AG04449 (cell line): ENCODE measurements at regions not wholly inside any gene's neighbourhood (a gene's known extent, or its start where the extent isn't known, plus 50 kb on each side); places are given as distances from the start of the nearest gene placed in this dataset.

Experiments used
- CTCF ChIA-PET: fragments of 350-600 bp; formaldehyde crosslinking; extraction: SDS; loops from one replicate; lab custom pipeline; 2021; ENCODE audit warnings: antibody characterized with exemption; lab: Yijun Ruan, JAX
- POLR2A ChIA-PET: fragments of 400-600, 350-600 bp; formaldehyde crosslinking; extraction: SDS; loops from one replicate; lab custom pipeline; 2020; ENCODE audit warnings: antibody characterized with exemption, inconsistent platforms; lab: Yijun Ruan, JAX
- DNase-seq: peaks from one replicate; pipeline ENCODE4 v3.0.0-alpha.2; 2010; ENCODE audit warnings: low read depth, low spot score
- H3K4me3 ChIP-seq: 2 replicates; pipeline ENCODE4 v1.5.1; 2011; ENCODE audit warnings: low read depth, mild to moderate bottlenecking, control low read depth, low read length
- TF ChIP-seq, protein P1 (sequence below): IDR thresholded peaks from one replicate; pipeline ENCODE4 v1.5.1; 2011; ENCODE audit warnings: mild to moderate bottlenecking, moderate library complexity, low read length, control low read depth, inconsistent platforms; ENCODE audit not compliant: insufficient read depth; ENCODE audit errors: missing control alignments

DNA sequence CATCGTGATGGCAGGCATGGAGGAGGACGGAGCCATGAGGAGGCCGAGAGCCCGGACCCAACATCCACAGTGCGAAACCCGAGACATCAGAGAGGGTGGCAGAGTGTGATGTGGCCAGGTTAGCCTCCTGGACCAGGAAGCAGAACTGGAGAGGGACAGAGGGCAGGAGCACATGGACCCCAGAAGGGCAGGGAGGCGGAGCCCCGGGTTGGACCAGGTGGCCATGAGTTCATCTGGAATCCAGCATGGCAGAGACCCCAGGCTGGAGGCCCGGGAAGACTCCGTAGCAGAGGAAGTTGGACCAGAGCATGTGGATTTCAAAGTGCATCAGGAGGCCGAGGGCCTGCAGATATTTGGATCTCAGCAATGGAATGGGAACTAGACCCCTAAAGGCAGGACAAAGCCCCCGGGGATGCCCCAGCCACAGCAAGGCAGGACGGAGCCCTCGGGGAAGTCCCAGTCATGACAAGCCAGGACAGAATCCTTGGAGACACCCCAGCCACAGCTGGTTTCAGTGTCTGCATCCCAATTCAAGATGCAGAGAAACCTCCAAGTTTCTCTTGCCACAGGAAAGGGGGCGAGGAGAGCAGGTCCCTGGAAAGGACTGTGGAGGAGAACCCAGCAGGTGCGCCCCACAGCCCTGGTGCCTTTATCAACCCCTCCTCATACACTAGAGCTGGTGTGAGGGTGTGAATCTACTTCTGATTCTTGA is 1393.4 kb downstream of the BRD1 start:
- DNase-seq, result no peak
- TF ChIP-seq, protein P1, sequence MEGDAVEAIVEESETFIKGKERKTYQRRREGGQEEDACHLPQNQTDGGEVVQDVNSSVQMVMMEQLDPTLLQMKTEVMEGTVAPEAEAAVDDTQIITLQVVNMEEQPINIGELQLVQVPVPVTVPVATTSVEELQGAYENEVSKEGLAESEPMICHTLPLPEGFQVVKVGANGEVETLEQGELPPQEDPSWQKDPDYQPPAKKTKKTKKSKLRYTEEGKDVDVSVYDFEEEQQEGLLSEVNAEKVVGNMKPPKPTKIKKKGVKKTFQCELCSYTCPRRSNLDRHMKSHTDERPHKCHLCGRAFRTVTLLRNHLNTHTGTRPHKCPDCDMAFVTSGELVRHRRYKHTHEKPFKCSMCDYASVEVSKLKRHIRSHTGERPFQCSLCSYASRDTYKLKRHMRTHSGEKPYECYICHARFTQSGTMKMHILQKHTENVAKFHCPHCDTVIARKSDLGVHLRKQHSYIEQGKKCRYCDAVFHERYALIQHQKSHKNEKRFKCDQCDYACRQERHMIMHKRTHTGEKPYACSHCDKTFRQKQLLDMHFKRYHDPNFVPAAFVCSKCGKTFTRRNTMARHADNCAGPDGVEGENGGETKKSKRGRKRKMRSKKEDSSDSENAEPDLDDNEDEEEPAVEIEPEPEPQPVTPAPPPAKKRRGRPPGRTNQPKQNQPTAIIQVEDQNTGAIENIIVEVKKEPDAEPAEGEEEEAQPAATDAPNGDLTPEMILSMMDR, result no peak
- ChIA-PET POLR2A (interaction anchor here (1.8 kb wide), 1 partner anchor 12 kb away, joined by 5 read pairs; no protein-coding TSS in a partner anchor), CTCF (no interaction called here)
- no peak overlapping the region for H3K4me3 ChIP-seq

DNA sequence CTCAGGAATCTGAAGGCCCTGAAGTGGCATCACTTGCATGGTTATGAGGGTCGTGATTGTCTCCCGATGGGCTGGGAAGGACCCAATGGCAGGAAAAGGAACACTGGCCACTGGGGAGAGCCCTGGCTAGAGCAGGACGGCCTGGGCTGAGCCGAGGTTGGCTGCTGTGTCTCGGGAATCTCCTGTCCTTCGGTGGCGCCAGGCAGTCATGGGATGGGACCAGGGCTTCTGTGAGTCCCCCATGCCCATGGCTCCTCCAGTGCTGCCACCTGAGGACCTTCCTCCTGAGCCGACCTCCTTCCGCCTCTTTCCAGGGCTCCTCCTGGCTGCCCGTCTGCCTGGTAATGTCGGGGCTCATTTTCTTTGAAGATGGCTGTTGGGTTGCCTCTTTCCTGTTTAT is 1394.0 kb downstream of the BRD1 start:
- no peak for DNase-seq
- H3K4me3 ChIP-seq, result no peak overlapping the region
- ChIA-PET CTCF (no interaction called here), POLR2A (interaction anchor here (1.8 kb wide), 1 partner anchor 12 kb away, joined by 5 read pairs; no protein-coding TSS in a partner anchor)
- TF ChIP-seq, protein P1, result no peak

DNA sequence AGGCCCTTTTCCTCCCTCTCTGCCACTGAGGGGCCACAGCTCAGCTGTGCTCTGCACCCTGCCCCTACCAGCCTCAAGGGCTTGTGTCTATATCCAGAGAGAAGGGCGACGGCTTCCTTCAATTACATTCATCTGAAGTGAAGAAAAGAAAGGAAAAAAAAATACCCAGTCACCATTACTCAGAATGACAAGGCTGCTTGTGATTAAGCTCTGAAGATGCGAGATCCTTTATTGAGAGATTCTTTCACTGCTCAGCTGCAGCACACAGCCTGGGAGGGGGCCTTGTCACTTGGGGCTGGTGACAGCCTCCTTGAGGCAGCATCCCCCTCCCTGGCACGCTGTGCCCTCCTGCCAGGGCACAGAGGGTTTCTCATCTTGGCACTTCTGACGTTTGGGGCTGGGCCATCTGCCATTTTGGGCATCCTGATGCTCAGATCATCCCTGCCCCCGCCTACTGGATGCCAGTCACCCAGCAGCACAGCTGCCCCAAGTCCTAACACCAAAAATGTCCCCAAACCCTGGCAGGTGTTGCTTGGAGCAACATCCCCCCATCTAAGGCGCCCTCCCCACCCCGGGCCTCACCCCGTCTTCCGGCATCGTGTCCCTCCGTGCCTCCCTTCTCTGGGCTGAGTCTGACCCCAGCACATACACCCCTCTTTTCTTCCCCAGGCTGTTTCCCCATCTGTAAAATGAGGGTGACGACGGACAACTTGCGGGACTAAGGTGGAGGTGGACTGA is 1394.7 kb downstream of the BRD1 start:
- ChIA-PET POLR2A (interaction anchor here (0.7 to 1.3 kb wide), 2 partner anchors 12 to 14 kb away, joined by 4 to 5 read pairs; no protein-coding TSS in a partner anchor), CTCF (interaction anchor here (0.8 kb wide), 1 partner anchor 12 kb away, joined by 3 read pairs; no protein-coding TSS in a partner anchor)
- TF ChIP-seq, protein P1, result no peak
- H3K4me3 ChIP-seq, result no peak overlapping the region
- no peak for DNase-seq

DNA sequence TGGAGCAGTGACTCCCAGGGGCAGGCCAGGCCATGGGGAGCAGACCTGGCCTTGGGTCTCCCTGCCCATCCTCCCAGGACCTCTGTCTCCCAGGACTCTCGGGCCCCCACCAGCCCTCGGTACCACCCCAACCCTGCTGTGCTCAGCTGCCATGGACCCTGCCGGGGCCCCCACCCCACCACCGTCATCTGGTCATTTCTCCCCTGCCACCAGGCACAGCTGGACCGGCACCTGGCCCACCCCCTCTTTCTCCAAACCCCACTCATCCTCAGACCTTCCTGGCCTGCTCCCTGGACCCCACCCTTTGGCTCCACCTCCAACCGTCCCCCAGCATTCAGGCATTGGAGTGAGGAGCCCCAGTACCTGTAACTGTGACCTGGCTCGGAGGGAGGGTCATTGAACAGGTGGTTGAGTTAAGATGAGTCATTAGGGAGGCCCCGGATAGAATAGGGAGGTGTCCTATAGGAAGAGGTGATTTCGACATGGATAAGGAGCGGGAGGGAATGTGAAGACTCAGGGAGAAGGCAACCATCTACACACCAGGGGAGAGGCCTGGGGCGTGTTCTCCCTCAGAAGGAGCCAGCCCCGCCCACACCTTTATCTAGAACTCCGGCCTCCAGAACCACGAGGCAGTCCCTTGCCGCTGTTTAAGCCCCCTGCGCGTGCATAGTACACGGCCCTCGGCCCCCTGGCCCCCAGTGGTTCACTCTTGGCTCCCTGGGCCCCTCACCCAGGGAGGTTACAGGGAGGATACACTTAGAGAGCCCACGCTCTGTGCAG is 1395.9 kb downstream of the BRD1 start:
- CTCF ChIA-PET, result no interaction called here
- TF ChIP-seq, protein P1, result no peak
- POLR2A ChIA-PET, result interaction anchor here (1.3 kb wide), 1 partner anchor 15 kb away, joined by 5 read pairs; no protein-coding TSS in a partner anchor
- no peak for DNase-seq
- H3K4me3 ChIP-seq, result no peak overlapping the region

DNA sequence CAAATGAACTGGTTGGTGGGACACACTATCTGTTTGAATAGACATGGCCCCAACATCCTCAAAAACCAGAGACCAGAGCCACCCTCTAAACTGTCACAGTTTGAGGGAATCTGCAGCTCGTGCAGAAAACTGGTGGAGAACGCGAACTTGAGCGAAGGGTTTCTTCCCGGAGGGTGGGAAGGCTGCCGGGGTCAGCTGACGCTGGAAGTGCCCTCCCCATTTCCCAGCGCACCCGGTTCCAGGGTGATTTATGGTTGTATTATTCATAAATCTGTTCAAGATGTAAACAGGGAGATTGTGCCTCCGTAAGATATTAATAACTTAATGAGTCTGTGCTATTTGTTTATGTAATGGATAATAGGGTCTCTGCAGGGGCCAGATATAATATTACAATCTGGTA is 1396.7 kb downstream of the BRD1 start:
- H3K4me3 ChIP-seq, result no peak overlapping the region
- CTCF ChIA-PET, result no interaction called here
- POLR2A ChIA-PET, result no interaction called here
- TF ChIP-seq, protein P1, result no peak
- no peak for DNase-seq
